Putamen (tissue), 1 donor: ENCODE measurements at regions not wholly inside any gene's neighbourhood (a gene's known extent, or its start where the extent isn't known, plus 50 kb on each side); places are given as distances from the start of the nearest gene placed in this dataset.

Source experiments
- DNase-seq: peaks from one replicate; pipeline ENCODE4 v3.0.0-alpha.2; 2016; ENCODE audit warnings: low spot score

DNA sequence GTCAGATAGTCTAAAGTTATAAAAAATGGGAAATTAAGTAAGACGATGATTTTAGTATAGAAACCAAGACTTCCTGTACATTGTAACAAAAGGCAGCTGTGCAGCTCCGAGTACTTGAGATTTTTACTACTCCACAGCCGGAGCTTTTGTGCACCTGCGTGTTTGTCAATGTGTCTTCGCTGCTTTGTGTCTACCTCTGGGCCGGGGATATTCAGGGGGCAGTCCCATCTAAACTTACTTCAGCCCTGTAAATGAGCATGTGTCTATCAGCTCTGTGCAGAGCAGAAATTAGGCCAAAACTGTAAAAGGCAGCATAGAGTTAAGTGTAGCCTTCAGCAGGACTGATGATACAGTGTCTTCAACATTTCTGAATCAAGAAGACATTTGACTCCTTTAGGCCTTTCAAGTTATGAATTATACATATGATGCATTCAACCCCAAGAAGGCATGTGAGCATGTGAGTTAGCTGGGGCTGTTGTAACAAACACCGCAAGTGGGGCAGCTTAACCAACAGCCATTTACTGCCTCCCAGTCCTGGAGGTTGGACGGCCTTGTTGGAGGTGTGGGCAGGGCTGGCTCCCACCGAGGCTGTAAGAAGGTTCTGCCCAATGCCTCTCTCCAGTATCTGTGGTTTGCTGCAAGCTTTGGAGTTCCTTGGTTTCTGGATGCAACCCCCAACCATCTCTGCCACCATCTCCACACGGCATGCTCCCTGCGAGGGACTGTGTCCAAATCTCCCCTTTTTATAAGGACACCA lies 191.0 kb upstream of the IRS2 start:
- no peak for DNase-seq

- no peak for DNase-seq
Measured at GRCh38 chr13:109976206-109976997, 190.0 kb upstream of the IRS2 start.

- no peak for DNase-seq
Measured at GRCh38 chr13:109974354-109974753, 188.0 kb upstream of the IRS2 start.

GRCh38 chr13:109973279-109973678 lies 186.9 kb upstream of the IRS2 start:
- DNase-seq: no peak

GRCh38 chr13:109971456-109972090 lies 185.2 kb upstream of the IRS2 start:
- no peak for DNase-seq

- no peak for DNase-seq
Measured at GRCh38 chr13:109971006-109971405, 184.6 kb upstream of the IRS2 start.

DNA sequence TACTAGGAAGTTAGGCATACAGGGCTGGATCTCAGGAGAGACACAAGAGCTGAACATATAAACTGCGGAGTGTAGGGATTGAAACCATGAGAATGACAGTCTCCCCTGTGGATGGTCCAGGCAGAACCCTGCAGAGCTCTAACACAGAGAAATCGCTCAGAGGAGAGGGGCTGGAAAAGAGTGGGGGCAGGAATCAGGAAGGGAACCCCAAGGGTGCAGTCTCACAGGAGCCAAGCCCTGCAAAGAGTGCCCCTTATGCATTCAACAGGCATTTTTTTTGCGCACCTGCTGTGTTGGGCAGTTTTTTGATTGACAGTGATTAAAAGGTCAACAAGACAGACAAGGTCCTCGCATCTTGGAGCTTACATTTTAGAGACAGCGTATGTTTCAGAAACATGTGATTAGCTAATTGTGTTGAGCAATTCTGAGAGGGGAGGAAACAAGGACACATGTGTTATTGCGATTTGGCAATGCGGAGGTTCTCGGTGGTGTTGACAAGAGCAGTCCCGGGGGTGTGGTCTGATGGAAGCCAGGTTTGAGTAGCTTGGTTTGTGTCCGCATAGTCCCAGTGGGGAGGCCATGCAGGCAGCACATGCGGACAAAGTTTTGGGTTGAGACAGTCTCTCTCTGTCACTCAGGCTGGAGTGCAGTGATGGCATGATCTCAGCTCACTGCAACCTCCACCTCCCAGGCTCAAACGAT lies 182.6 kb upstream of the IRS2 start:
- no peak for DNase-seq

GRCh38 chr13:109963960-109964563 lies 177.7 kb upstream of the IRS2 start:
- no peak for DNase-seq

DNA sequence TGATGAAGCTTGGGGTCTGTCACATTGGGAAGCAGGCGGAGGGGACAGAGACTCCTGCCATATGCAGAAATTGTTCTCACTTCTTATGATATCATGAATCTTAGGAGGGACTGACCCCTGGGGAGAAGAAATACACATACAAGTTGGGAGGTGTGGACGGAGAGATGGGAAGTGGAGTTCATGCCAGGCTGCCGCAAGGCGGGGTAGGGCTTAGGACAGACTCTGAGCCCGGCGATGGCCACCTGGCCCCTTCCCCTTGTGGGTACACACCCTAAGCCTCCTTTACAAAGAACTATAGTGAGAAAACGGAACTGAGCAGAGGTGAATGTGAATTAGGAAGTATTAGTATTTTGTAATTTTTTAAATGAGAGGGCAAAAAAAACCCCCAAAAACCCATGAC lies 177.0 kb upstream of the IRS2 start:
- DNase-seq: no peak

GRCh38 chr13:109959903-109960302 lies 173.5 kb upstream of the IRS2 start:
- DNase-seq: no peak

DNA sequence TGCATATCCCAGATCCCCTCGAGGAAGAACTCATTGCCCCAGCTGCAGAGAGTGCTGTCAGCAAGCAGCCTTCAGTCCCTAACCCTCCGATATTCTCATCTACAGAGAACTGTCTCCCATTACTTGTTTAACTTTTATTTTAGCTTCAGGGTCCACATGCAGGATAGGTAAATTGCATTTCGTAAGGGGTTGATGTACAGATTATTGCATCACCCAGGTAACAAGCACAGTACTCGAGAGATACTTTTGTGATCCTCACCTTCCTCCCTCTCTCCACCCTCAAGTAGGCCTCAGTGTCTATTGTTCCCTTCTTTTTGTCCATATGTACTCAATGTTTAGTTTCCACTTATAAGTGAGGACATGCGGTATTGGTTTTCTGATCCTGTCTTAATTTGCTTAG lies 171.5 kb upstream of the IRS2 start:
- DNase-seq: no peak

DNA sequence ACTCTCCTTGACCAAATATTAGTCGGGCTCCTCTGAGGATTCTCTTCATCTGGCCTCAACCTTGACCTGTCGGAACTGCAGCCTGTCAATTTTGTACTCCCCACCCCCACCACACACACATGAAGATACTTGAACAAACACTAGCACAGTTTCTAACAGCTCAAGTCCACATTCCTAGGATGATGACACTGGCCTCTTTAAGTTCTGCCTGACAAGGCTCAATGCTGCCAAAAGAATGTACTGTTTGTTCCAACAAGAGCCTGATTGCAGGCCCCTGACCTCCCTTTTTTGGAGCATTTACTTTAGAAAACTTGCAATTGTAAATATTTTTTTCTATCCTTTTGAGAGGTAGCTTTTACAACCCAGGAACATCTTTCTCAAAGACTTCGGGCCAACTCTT lies 169.2 kb upstream of the IRS2 start:
- DNase-seq: no peak

DNA sequence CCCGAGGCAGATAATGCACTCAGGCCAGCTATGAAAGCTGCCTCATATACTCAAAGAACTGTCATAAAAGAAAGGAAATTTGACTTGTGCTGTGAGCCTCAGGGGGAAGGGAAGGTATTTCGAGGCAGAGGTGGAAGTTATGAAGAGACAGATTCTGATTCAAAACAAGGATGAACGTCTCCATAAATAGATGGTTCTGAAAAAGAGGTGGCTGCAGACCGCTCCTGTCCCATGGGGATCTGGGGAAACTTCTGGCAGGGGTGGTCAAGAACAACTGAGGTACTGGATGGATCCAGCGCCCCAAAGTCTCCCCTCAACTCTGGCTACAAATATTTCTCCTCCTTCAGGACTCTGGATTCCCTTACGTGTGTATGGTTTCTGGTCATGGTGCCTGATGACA lies 168.1 kb upstream of the IRS2 start:
- no peak for DNase-seq

DNA sequence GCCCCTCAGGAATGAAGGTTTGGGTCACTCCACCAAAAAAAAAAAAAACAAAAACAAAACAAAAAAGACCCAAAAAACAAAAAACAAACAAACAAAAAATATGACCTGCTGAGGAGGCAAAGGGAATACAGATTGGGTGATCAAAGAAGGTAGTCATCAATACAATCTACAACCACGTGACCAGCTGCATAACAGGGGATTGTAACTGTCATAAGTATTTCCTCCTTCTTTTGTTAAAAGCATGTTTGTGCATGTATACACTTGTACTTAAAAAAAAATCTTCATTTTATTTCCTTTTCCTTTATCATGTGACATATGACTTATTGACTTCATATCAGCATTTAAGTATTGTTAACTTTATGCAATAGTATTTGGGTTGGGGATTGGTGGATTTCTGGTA lies 165.1 kb upstream of the IRS2 start:
- no peak for DNase-seq

DNA sequence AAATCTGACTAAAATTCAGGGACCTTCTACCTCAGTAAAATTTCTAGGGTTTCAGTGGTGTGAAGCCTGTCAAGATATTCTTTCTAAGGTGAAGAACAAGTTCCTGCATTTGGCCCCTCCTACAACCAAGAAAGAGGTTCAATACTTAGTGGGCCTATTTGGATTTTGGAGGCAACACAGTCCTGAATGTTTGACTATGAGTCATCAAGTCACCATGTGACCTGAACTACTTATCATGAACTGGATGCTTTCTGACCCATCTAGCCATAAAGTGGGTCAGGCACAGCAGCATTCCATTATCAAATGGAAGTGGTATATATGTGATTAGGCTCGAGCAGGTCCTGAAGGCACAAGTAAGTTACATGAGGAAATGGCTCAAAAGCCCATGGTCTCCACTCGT lies 163.0 kb upstream of the IRS2 start:
- DNase-seq: no peak

GRCh38 chr13:109947006-109947405 lies 160.6 kb upstream of the IRS2 start:
- DNase-seq: no peak

- no peak for DNase-seq
Measured at GRCh38 chr13:109945206-109945960, 159.0 kb upstream of the IRS2 start.

GRCh38 chr13:109941951-109942350 lies 155.6 kb upstream of the IRS2 start:
- DNase-seq: no peak

GRCh38 chr13:109941221-109941620 lies 154.8 kb upstream of the IRS2 start:
- no peak for DNase-seq

DNA sequence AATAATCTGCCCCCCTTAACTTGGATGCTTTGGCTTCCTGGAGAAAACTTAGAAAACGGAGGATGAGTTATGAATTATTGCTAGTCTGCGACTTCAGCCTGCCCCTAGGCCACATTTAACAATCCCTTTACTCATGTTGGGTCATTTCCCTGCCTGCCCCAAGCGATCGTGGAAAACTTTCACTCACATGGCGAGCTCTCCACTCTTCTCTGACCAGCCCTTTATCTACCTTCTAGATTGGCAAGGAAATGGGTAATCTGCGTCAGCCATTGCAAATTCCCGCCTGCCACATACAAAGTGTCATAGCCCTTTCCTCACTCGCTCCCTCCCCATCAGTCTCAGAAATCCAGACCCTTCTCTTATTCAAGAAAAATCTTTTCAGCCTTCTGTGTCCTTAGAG lies 154.3 kb upstream of the IRS2 start:
- no peak for DNase-seq

GRCh38 chr13:109939838-109940237 lies 153.5 kb upstream of the IRS2 start:
- no peak for DNase-seq
